ENCODE measurements at regions not wholly inside any gene's neighbourhood (a gene's known extent, or its start where the extent isn't known, plus 50 kb on each side); places are given as distances from the start of the nearest gene placed in this dataset.
A peak's percentile ranks its signal among the peaks of the same experiment; 100 is the strongest.
"Not testable (repeated sequence)": the region's sequence is repeated elsewhere in the genome, so short reads cannot be mapped to it uniquely, and the experiment has no call there.

DNA sequence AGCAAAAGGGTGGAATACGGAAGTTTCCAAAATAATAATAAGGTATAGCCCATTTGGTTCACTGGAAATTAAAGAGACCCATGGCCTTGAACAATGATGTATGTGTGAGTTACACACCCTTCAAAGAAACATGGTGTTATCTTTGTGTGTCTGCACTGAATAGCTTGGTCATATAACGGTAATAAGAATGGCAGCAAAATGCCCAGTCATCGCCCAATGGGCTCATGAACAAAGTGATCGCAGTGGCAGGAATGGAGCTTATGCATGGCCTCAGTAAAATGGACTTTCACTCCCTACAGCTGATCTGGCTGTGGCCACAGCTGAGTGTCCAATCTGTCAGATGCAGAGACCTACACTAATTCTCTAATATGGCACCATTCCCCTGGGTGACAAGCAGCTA, 201.3 kb downstream of the RPIA start:
- DNase-seq (ENCODE audit: low read depth) = no peak
- H3K27me3 ChIP-seq (ENCODE audit: control insufficient read depth, insufficient read depth, low read length) = peaks cover 2% of the 10 kb centered on the region
- TF ChIP-seq, protein P1, sequence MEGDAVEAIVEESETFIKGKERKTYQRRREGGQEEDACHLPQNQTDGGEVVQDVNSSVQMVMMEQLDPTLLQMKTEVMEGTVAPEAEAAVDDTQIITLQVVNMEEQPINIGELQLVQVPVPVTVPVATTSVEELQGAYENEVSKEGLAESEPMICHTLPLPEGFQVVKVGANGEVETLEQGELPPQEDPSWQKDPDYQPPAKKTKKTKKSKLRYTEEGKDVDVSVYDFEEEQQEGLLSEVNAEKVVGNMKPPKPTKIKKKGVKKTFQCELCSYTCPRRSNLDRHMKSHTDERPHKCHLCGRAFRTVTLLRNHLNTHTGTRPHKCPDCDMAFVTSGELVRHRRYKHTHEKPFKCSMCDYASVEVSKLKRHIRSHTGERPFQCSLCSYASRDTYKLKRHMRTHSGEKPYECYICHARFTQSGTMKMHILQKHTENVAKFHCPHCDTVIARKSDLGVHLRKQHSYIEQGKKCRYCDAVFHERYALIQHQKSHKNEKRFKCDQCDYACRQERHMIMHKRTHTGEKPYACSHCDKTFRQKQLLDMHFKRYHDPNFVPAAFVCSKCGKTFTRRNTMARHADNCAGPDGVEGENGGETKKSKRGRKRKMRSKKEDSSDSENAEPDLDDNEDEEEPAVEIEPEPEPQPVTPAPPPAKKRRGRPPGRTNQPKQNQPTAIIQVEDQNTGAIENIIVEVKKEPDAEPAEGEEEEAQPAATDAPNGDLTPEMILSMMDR (IDR thresholded peaks at IDR 0.05; ENCODE audit: insufficient read depth, low read length, poor library complexity, severe bottlenecking) = no peak
- H3K36me3 ChIP-seq (ENCODE audit: control insufficient read depth, insufficient read depth, low read length) = no peaks in the 10 kb centered on the region
- H3K4me3 ChIP-seq (ENCODE audit: low read depth, low read length) = no peak overlapping the region

GRCh38 chr2:88896971-88897370, 205.5 kb downstream of the RPIA start:
- Histone ChIP-seq H3K4me3 (ENCODE audit: low read depth, low read length) (no peak overlapping the region), H3K36me3 (ENCODE audit: control insufficient read depth, insufficient read depth, low read length) (no peaks in the 10 kb centered on the region), H3K27me3 (ENCODE audit: control insufficient read depth, insufficient read depth, low read length) (peaks cover 2% of the 10 kb centered on the region)
- TF ChIP-seq, protein P1 (IDR thresholded peaks at IDR 0.05; ENCODE audit: insufficient read depth, low read length, poor library complexity, severe bottlenecking) = no peak
- no peak for DNase-seq (ENCODE audit: low read depth)

DNA sequence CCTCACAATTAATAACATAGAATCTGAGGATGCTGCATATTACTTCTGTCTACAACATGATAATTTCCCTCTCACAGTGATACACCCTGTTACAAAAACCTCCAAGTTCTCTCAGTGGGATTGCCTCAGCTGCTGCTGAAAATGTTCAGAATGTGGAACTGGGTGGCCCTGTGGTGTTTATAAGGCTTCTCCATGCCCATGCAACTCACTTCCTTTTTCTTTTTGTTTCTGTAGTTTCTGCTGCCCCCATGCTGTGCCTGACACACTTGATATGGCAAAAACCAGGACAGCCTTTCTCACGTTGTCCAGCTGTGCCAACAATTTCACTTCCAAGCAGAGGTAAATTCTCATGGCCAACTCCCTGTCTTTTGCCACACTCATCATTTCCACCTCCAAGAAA, 206.2 kb downstream of the RPIA start:
- DNase-seq (ENCODE audit: low read depth) = no peak
- Histone ChIP-seq H3K36me3 (ENCODE audit: control insufficient read depth, insufficient read depth, low read length) (no peaks in the 10 kb centered on the region), H3K27me3 (ENCODE audit: control insufficient read depth, insufficient read depth, low read length) (peaks cover 2% of the 10 kb centered on the region), H3K4me3 (ENCODE audit: low read depth, low read length) (no peak overlapping the region)
- TF ChIP-seq, protein P1 (IDR thresholded peaks at IDR 0.05; ENCODE audit: insufficient read depth, low read length, poor library complexity, severe bottlenecking) = no peak

DNA sequence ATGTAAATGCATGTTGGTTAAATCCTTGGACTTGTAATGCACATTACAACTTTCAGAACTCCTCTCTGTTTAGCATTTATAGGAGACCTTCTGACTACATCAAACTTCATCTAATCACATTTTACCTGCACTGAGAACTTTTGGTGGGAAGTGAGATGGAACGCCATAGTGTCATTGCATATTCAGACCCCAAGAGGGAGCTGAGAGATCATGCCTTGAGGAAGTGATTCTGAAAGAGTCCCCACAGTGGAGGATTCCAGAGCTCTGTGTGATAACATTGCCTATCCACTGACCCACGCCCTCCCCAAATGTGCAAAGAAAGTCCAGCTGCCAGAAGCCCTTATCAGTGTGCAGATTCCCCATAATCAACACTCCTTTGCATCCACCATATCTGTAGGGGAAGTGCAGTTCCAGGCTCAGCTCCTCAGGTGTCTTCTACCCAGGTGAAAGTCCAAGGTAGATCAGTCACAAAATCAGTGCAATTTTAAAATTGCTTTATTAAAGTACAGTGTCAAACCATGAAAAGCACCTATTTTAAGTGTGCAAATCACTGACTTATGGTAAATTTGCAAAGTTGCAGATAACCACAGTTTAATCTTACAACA, 212.4 kb downstream of the RPIA start:
- DNase-seq (ENCODE audit: low read depth) = no peak
- no peaks in the 10 kb centered on the region for H3K36me3 ChIP-seq (ENCODE audit: control insufficient read depth, insufficient read depth, low read length)

DNA sequence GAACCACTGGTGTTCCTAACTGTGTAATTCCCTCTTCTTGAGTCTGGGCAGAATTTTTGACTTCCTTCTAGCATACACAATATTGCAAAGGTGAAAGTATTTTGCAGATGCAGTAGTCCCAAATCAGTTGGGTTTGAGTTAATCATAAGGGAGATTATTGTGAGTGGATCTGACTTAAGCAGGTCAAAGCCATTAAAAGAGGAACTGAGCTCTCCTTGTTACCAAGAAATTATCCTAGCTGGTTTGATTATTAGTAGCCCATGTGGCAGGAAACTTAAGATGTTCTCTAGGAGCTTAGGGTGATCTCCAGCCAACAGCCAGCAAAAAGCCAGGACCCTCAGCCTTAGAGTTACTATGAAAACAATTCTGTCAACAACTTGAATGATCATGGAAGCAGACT, 221.8 kb downstream of the RPIA start:
- H3K36me3 ChIP-seq (ENCODE audit: control insufficient read depth, insufficient read depth, low read length) = no peaks in the 10 kb centered on the region
- H3K4me3 ChIP-seq (ENCODE audit: low read depth, low read length) = no peak overlapping the region
- TF ChIP-seq, protein P1 (IDR thresholded peaks at IDR 0.05; ENCODE audit: insufficient read depth, low read length, poor library complexity, severe bottlenecking) = no peak
- no peaks in the 10 kb centered on the region for H3K27me3 ChIP-seq (ENCODE audit: control insufficient read depth, insufficient read depth, low read length)
- no peak for DNase-seq (ENCODE audit: low read depth)

More for the DNA sequence above, 212.4 kb downstream of the RPIA start:
- TF ChIP-seq, protein P1 (IDR thresholded peaks at IDR 0.05; ENCODE audit: insufficient read depth, low read length, poor library complexity, severe bottlenecking) = peak; percentile 81
- Histone ChIP-seq H3K4me3 (ENCODE audit: low read depth, low read length) (no peak overlapping the region), H3K27me3 (ENCODE audit: control insufficient read depth, insufficient read depth, low read length) (no peaks in the 10 kb centered on the region)

GRCh38 chr2:88919087-88919738, 227.7 kb downstream of the RPIA start:
- DNase-seq (ENCODE audit: low read depth) = no peak
- Histone ChIP-seq H3K36me3 (ENCODE audit: control insufficient read depth, insufficient read depth, low read length) (no peaks in the 10 kb centered on the region), H3K27me3 (ENCODE audit: control insufficient read depth, insufficient read depth, low read length) (no peaks in the 10 kb centered on the region), H3K4me3 (ENCODE audit: low read depth, low read length) (no peak overlapping the region)
- TF ChIP-seq, protein P1 (IDR thresholded peaks at IDR 0.05; ENCODE audit: insufficient read depth, low read length, poor library complexity, severe bottlenecking) = peak; percentile 71

DNA sequence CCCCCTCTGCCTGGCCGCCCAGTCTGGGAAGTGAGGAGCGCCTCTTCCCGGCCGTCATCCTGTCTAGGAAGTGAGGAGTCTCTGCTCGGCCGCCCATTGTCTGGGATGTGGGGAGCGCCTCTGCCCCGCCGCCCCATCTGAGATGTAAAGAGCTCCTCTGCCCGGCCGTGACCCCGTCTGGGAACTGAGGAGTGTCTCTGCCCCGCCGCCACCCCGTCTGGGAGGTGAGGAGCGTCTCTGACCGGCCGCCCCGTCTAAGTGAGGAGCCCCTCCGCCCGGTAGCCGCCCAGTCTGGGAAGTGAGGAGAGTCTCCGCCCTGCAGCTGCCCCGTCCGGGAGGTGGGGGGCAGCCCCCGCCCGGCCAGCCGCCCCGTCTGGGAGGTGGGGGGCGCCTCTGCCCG, 228.9 kb downstream of the RPIA start:
- H3K4me3 ChIP-seq (ENCODE audit: low read depth, low read length); DNase-seq (ENCODE audit: low read depth); H3K27me3 ChIP-seq (ENCODE audit: control insufficient read depth, insufficient read depth, low read length): not testable (repeated sequence)

More for the DNA sequence above, 228.9 kb downstream of the RPIA start:
- not testable (repeated sequence) for H3K36me3 ChIP-seq (ENCODE audit: control insufficient read depth, insufficient read depth, low read length)

All from kidney epithelial cell (primary cell).